Myocyte (in vitro differentiated cells): ENCODE measurements at regions not wholly inside any gene's neighbourhood (a gene's known extent, or its start where the extent isn't known, plus 50 kb on each side); places are given as distances from the start of the nearest gene placed in this dataset.

Source experiments
- DNase-seq: peaks from one replicate; pipeline ENCODE4 v3.0.0-alpha.2; 2012; ENCODE audit warnings: low read depth

DNA sequence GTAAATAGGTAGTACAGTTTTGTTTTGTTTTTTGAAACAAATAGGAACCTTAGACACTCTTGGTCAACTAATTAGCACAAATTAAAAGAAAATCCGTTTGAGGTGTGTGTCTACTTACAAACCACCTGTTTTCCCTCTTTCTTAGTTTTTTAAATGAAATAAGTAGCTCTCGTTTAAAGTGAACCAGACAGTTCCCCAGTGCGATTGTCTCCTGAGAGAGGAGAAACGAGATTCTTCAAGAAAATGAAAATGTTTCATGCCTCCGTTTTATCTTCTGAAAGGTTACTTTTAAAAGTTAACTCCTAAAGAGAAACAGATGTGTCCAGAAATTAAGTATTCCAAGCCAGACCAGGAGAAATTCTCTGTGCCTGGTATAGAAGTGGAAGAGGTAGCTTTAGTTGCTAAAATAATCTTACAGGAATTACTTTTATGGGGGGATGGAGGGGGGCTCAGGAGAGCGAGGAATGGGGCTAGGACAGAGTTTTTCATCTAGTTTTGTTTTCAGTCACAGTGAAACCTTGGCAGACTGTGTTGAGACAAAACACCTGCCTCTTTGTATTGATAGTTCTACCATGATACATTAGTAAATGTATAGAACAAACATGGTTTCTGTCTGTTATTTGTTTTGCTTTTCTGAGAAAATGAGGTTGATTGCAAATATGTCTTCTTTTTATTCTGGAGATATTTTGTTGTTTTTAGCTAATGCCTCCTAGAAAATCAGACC, 155.1 kb upstream of the CNTN4 start:
- no peak for DNase-seq

DNA sequence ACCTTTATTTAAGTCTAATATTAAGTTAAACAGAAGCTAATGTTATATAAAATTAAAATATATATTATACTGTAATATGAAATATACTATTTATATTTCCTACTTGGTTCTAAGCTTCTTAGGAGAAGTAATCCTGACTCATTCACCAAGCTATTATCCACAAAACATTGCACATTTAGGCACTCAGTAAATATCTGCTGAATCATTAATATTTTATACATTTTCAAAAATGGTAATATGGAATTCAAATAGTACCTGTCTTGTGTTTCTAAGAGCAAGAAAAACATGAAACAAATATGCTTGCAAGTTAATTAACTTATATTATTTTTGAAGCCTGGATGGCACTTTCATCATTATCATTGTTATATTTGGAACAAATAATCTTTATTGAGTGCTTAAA, 153.0 kb upstream of the CNTN4 start:
- no peak for DNase-seq

DNA sequence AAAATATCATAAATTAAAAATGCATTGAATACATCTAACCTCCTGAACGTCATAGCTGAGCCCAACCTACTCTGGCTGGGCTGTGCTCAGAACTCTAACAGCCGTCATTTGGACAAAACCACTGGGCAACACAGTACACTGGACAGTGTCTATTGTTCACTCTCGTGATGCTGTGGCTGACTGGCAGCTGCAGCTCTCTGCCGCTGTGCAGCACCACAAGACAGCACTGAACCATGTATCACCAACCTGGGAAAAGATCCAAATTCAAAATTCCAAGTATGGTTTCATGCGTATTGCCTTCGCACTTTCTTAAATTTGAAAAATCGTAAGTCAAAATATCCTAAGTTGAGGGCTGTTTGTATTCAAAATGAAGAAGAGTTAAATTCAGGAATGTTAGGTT, 145.1 kb upstream of the CNTN4 start:
- DNase-seq = no peak

GRCh38 chr3:1954632-1955031, 144.0 kb upstream of the CNTN4 start:
- no peak for DNase-seq

DNA sequence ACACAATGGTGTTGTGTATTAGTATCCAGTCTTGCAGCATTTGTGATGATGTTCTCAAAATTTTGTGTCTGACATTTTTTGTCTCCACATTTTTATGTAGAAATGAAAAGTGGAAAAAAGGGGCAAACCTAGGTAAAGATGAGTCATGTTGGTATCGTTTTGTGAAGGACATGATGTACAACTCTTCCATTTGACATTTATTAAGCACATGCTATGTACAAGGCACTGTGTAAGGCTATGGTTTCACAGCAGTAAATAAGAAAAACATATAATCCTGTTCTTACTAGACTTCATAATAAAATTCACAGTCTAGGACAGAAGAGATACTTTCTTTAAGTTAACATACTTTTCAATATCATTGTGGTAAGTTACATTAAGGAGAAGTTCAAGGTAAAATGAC, 143.5 kb upstream of the CNTN4 start:
- no peak for DNase-seq

GRCh38 chr3:1955750-1956149, 142.9 kb upstream of the CNTN4 start:
- no peak for DNase-seq

- DNase-seq = no peak
Measured at GRCh38 chr3:1960506-1960905, 138.2 kb upstream of the CNTN4 start.

GRCh38 chr3:1962396-1963088, 136.1 kb upstream of the CNTN4 start:
- no peak for DNase-seq

GRCh38 chr3:1963896-1964295, 134.8 kb upstream of the CNTN4 start:
- DNase-seq = no peak

DNA sequence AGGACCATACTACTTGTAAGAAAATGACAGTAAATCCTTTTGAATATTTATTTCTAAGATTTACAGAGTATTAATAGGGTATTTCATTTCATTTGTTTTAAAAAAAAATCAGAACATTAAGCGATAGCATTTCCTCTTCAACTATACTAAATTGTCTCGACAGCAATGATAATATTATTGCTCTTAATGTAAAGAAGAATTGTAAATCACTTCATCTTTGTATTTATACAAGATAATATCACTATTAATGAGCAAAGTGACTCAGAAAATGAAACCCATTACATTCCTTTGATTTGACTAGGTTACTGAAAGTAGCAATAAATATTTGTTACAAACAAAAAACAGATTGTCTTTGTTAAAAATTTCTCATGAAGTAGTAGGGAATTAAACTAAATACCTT, 131.1 kb upstream of the CNTN4 start:
- DNase-seq = no peak

DNA sequence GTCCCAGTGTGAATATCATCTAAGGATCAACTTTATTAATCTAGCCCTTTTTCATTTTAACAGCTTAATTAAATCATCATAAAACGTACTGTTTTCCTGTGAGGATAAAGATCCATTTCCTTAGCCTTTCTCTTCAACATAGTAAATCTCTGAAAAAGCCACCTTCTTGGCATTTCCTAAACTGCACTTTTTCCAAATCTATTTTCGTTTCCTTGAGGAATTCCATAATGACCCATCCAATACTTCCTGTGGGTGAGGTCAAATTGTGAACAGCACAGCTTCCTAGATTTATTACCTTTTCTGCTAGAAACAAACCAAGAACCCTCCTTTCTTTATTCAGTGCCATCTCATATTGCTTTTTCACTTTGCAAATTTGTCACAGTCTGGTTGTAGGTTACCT, 129.4 kb upstream of the CNTN4 start:
- DNase-seq = no peak

DNA sequence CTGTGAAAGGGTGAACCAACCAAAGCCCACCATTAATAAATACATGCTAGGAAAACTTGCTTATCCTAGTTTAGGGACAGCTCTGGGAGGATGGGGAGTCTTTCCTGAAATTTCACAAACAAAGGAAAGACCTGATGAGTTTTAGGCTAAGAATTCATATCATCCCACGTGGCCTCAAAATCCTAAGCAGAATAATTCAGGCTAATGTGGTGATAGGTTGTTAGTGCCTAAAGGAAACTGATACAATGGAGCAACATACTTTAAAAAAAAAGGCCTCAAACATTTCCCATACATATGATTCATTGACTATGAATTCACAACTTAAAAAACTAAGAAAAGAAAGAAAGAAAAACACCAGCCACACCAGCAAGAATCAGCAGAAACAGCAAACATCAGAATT, 126.9 kb upstream of the CNTN4 start:
- no peak for DNase-seq

DNA sequence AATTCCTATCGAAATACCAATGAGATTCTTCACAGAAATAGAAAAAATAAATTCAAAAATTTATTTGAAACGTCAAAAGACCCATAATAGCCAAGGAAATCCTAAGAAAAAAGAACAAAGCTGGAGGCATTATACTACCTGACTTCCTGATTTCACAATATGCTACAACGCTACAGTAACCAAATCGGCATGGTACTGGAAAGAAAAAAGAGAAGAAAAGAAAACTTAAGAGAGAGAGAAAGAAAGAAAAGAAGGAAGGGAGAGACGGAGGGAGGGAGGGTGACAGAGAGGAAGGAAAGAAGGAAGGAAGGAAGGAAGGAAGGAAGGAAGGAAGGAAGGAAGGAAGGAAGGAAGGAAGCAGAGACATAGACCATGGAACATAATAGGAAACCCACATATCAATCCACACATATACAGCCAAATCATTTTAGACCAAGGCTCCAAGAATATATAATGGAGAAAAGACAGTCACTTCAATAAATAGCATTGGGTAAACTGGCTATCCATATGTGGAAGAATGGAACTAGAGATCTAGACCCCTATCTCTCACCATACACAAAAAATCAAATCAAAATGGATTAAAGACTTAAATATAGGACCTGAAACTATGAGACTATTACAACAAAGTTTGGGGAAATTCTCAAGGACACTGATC, 118.6 kb upstream of the CNTN4 start:
- no peak for DNase-seq

DNA sequence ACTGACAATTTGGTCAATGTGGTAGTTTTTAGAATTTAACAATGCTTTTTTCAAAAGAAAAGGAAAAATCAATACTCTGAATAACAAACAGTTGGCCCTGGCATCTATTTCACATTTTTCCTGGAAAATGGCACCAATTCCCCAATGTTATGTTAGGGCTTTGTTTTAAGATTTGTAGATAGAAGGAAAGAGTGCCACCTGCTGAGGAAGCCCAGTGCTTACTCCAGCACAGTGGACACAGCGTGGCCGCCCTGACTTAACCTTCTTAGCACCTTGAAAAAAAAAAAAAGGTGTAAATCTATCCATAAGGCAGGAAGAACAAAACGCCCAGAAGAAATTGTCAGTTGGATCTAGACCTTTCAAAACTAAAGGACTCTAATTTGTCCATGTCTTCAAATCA, 110.7 kb upstream of the CNTN4 start:
- DNase-seq = no peak

DNA sequence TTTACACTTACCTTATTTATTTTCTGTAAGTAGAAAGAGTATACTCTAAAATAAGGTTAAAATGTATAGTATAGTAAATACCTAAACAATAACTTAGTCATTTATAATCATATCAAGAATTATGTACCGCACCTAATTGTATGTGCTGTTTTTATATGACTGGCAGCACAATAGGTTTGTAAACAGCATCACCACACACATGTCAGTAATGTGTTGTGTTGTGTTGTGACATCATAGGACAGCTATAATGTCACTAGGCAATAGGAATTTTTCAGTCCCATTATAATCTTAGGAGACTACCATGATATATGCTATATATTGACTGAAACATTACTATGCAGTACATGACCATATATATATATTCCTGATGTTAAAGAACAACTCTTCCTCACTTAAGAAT, 99.9 kb upstream of the CNTN4 start:
- no peak for DNase-seq

- DNase-seq = no peak
Measured at GRCh38 chr3:2001306-2002108, 97.2 kb upstream of the CNTN4 start.

- no peak for DNase-seq
Measured at GRCh38 chr3:2023959-2024358, 74.7 kb upstream of the CNTN4 start.

GRCh38 chr3:2024713-2025112, 74.0 kb upstream of the CNTN4 start:
- no peak for DNase-seq

DNA sequence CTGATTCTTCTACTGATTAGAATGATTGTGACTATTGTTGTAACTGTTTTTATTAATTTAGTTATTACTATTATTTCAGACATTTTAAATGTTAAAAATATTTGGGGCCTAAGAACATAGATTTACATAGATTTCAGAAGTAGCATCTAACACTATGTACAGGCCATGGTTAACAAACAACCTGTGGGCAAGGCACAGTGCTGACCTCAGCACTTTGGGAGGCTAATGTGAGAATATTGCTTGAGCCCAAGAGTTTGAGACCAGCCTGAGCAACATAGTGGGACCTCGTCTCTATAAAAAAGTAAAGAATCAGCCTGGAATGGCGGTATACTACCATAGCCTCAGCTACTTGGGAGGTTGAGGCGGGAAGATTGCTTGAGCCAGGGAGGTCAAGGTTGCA, 69.1 kb upstream of the CNTN4 start:
- no peak for DNase-seq

GRCh38 chr3:2036076-2036475, 62.6 kb upstream of the CNTN4 start:
- no peak for DNase-seq

DNA sequence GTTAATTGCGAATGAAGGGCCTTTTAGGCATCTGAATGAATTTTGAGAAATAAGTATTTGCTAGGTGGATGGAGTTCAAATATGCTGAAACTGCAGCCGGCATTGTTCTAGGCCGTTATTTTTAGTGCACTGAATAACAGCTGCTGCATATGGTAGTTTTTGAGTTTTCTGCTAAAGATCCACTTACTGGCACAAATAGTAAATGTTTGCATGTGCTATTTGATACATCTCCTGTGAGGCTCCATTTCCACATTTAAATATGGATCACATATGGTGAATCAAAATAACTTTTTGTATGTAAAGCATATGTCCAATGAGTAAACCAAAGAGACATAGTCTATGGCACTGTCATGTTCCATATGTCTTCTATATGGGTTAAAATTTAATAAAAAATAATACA, 56.7 kb upstream of the CNTN4 start:
- DNase-seq = no peak
